GM13976 (cell line): ENCODE measurements at regions not wholly inside any gene's neighbourhood (a gene's known extent, or its start where the extent isn't known, plus 50 kb on each side); places are given as distances from the start of the nearest gene placed in this dataset.

Source experiments
- DNase-seq: peaks from one replicate; pipeline ENCODE4 v3.0.0; 2012; ENCODE audit warnings: low spot score
- in situ Hi-C: fragments of 300-500 bp; cut with MboI; formaldehyde crosslinking; loops from one replicate; pipeline ENCODE4 v1.12.0; 2022; ENCODE audit warnings: low sequenced_read_pairs, mixed read lengths, inconsistent platforms; ENCODE audit not compliant: unreplicated experiment
- TF ChIP-seq, protein P1 (sequence below): IDR thresholded peaks from 2 replicates; pipeline ENCODE4 v1.5.1; 2012; ENCODE audit warnings: borderline replicate concordance, mild to moderate bottlenecking; ENCODE audit not compliant: insufficient read depth; ENCODE audit errors: extremely low read depth, missing control alignments, control extremely low read depth

DNA sequence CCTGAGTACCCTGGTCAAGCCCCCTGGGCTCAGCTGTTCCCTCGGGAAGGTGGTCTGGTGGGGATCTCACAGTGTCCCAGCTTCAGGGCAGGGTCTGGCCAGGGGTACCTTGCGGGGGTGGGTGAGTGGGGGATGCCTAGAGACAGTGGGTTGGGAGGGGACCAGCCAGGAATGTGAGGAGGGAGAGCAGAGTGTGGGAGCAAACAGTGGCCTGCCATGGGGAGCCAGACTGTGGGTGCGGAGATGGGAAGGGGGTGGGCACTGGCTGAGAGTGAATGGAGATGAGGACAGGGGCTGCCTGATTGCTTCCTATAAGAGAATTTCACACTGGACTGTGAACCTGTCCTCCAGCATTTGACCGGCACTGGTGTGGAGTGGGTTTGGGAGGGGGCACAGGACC is 95.1 kb downstream of the VEGFA start:
- TF ChIP-seq, protein P1, sequence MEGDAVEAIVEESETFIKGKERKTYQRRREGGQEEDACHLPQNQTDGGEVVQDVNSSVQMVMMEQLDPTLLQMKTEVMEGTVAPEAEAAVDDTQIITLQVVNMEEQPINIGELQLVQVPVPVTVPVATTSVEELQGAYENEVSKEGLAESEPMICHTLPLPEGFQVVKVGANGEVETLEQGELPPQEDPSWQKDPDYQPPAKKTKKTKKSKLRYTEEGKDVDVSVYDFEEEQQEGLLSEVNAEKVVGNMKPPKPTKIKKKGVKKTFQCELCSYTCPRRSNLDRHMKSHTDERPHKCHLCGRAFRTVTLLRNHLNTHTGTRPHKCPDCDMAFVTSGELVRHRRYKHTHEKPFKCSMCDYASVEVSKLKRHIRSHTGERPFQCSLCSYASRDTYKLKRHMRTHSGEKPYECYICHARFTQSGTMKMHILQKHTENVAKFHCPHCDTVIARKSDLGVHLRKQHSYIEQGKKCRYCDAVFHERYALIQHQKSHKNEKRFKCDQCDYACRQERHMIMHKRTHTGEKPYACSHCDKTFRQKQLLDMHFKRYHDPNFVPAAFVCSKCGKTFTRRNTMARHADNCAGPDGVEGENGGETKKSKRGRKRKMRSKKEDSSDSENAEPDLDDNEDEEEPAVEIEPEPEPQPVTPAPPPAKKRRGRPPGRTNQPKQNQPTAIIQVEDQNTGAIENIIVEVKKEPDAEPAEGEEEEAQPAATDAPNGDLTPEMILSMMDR, result no peak
- DNase-seq, result no peak
- in situ Hi-C loops, result no loop called here

DNA sequence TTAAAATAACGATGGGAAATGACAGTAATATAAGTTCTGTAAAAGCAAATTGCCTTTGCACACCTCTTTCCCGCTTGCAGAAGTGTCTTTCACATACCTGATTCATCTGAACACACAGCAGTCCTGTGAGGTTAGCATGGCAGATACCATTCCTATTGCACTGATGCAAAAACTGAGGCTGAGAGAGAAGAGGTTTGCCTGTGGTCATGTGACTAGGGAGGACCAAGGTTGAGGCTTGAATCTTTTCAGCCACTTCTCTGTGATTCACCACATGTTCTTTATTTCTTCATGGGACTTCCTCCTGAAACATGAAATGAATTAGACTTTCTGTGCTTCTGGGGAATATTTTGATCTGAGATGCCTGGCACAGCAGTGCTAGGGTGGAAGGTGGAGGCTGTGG is 92.9 kb downstream of the VEGFA start:
- in situ Hi-C loops, result no loop called here
- TF ChIP-seq, protein P1, result no peak
- no peak for DNase-seq

DNA sequence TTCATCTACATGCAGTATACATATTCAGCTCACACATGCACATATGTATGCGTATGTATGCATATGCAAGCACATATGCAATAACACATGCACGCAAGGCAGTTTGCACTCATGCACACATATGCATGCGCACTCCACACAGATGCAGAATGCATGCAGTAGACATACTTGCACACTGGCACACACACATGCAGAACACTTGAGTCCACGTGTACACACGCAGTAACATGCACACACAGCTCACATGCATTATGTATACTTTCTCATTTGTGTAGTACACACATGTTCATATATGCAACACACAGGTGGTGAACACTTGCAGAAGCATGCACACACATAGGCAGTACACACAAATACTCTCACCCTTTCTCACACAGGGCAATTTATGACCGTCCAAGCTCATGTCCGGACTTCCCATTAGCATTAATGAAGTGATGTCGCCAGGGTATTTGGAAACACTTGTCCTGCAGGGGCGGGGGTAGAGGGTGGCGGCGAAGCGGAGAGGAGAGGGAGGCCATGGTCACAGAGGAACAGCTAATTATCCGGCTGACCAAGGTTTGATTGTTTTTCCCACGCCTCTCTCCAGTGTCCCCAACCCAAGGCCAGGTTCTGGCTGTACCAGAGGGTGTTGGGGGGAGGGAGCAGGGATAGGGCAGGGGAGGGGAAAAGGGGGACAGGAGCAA is 91.3 kb downstream of the VEGFA start:
- no peak for DNase-seq
- in situ Hi-C loops, result no loop called here
- TF ChIP-seq, protein P1, result no peak

DNA sequence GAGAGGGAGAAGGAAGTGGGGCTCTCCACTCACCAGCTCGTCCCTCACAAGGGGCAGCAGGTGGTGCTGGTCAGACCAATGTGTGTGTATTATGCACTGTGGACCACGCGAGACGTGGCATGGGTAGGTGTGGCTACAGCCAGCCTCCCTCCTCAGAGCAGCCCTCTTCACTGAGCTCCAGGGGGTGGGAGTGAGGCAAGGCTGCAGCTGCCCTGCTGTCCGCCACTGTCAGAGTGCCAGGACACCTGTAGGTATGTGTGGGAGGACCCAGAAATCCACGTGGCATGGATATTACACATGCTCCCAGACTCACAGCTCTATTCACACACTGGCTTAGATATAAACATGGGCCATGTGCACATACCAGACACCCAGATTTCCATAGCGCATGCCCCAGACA is 90.3 kb downstream of the VEGFA start:
- DNase-seq, result no peak
- in situ Hi-C loops, result no loop called here
- TF ChIP-seq, protein P1, result no peak

DNA sequence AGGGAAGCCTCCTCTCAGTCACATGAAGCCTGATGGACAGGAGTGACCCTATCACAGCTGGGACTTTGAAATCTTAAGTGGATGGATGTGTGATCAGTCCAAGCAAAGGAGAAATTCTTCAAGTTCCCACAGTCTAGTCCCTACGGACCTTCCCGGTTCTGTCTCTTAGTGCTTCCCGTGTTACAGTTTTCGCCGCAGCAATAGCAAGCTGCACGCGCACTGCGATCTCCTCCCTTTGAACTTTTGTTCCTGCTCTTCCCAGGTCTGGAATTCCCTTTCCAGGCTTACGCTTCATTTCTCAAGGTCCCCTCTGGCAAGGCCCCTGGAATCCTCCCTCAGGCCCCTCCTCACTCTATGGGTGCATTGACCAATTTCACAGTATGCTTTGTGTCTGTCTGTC is 89.2 kb downstream of the VEGFA start:
- DNase-seq, result no peak
- in situ Hi-C loops, result no loop called here
- TF ChIP-seq, protein P1, result no peak

DNA sequence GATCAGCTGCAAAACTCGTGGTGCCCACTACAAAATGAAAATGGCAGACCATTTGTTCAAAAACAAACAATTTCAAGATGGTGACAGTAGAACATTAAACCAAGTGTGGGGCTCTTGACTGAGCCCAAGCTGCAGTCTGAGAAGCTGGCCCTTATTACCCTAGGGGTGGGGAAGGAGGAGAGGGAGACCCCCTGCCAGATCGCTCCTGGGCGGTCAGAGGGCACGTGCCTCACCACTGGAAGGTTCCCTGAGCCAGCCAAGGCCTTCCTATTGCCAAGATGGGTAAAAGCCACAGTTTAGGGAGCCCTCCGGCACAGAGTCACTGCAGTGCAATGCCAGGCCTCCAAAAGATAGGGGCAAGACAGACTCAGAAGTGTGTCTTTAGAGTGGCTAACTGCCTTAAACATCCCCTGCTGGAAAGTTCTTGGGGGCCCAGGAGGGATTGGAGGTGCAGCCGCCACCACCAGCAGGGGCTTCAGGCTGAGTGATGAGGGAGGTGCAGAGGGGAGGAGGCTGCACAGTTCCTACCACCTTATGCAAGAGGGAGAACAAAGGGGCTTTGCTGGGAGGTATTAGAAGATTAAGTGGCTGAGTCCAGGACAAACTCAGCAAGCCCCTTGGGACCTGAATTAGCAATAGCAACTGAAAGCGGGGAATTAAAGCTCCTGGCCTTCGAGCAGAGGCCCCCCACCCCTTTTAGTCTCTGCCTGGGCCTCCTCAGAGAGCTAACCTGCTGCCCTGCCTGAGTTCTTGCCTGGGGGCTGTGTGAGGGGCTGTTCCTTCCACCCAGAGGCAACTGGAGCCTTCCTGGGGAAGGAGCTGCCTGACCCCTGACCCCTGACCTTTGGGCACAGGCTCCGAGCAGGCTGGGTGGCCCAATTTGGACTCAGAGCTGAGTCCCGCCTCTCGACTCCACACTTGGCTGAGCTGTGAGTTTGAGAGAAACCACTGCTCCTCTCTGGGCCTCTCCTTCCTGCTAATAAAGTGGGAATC is 88.4 kb downstream of the VEGFA start:
- TF ChIP-seq, protein P1, result no peak
- in situ Hi-C loops, result no loop called here

More for the DNA sequence above, 88.4 kb downstream of the VEGFA start:
- DNase-seq, result no peak
